Endothelial cell (in vitro differentiated cells): ENCODE measurements at regions not wholly inside any gene's neighbourhood (a gene's known extent, or its start where the extent isn't known, plus 50 kb on each side); places are given as distances from the start of the nearest gene placed in this dataset.

Experiments used
- DNase-seq: peaks from one replicate; pipeline ENCODE4 v3.0.0; 2021; ENCODE audit warnings: low spot score
- H3K27ac Mint-ChIP-seq: one replicate; pipeline ENCODE4 v1.8.0; 2021; ENCODE audit warnings: mixed read lengths, inconsistent platforms; ENCODE audit not compliant: unreplicated experiment
- H3K27me3 Mint-ChIP-seq: one replicate; pipeline ENCODE4 v1.8.0; 2021; ENCODE audit warnings: mild to moderate bottlenecking, moderate library complexity, mixed read lengths, inconsistent platforms; ENCODE audit not compliant: unreplicated experiment
- H3K36me3 Mint-ChIP-seq: one replicate; pipeline ENCODE4 v1.8.0; 2021; ENCODE audit warnings: mild to moderate bottlenecking, low read depth, mixed read lengths, inconsistent platforms; ENCODE audit not compliant: unreplicated experiment
- H3K4me1 Mint-ChIP-seq: one replicate; pipeline ENCODE4 v1.8.0; 2021; ENCODE audit warnings: mild to moderate bottlenecking, mixed read lengths, inconsistent platforms; ENCODE audit not compliant: unreplicated experiment
- H3K4me3 Mint-ChIP-seq: one replicate; pipeline ENCODE4 v1.8.0; 2021; ENCODE audit warnings: mild to moderate bottlenecking, mixed read lengths, inconsistent platforms; ENCODE audit not compliant: unreplicated experiment
- H3K9me3 Mint-ChIP-seq: one replicate; pipeline ENCODE4 v1.8.0; 2021; ENCODE audit warnings: mixed read lengths, inconsistent platforms; ENCODE audit not compliant: unreplicated experiment
- TF ChIP-seq, protein P1 (sequence below): fragments of 200-600 bp; sonication (generic); IDR thresholded peaks from one replicate; pipeline ENCODE4 v1.5.0; 2021; ENCODE audit warnings: antibody characterized with exemption; ENCODE audit not compliant: unreplicated experiment

DNA sequence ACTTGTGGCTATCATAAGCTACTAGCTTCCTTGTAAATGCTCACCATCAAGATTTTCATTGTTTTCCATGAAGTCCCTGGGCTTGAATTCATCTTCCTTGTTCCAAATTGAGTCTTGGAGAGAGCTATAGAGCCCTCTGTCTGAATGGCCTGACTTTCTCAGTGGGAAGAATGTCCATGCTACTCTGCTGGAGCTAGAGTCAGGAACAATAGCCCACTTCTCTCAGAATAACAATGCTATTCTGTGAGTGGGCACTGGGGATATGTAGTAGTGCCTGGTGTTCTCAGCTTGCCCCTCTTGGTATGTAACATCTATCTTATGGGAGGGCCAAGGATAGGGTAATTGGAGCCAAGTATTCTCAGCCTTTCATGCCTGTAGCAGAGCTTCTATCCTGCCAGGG is 127.6 kb upstream of the TRHDE start:
- no peak overlapping the region for H3K4me3 Mint-ChIP-seq
- DNase-seq: no peak
- no peaks in the 10 kb centered on the region for H3K36me3 Mint-ChIP-seq
- H3K27me3 Mint-ChIP-seq: peaks cover 2% of the 10 kb centered on the region
- H3K4me1 Mint-ChIP-seq: no peaks in the 10 kb centered on the region
- H3K27ac Mint-ChIP-seq: no peak overlapping the region
- H3K9me3 Mint-ChIP-seq: peaks cover 8% of the 10 kb centered on the region
- TF ChIP-seq, protein P1, sequence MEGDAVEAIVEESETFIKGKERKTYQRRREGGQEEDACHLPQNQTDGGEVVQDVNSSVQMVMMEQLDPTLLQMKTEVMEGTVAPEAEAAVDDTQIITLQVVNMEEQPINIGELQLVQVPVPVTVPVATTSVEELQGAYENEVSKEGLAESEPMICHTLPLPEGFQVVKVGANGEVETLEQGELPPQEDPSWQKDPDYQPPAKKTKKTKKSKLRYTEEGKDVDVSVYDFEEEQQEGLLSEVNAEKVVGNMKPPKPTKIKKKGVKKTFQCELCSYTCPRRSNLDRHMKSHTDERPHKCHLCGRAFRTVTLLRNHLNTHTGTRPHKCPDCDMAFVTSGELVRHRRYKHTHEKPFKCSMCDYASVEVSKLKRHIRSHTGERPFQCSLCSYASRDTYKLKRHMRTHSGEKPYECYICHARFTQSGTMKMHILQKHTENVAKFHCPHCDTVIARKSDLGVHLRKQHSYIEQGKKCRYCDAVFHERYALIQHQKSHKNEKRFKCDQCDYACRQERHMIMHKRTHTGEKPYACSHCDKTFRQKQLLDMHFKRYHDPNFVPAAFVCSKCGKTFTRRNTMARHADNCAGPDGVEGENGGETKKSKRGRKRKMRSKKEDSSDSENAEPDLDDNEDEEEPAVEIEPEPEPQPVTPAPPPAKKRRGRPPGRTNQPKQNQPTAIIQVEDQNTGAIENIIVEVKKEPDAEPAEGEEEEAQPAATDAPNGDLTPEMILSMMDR: no peak

DNA sequence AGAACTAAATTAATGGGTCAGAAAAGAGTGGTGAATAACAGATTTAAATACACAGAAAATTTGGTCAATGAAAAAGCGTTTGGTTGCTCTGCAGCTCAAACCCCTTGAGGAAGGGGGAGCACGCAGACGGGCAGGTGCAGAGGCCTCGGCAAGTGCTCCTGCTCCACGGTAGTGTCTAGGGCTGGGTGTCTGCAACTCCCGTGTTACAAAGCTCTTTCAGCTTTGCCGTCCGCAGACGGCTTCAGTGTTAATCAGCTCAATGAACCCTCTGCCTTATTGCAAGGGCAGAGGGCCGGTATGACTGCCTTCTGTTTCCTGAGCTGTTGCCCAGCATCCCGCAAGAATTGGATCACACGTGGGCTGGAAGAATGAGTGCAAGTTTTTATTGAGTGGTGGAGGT is 125.7 kb upstream of the TRHDE start:
- TF ChIP-seq, protein P1: no peak
- no peak overlapping the region for H3K27ac Mint-ChIP-seq
- peaks cover 1% of the 10 kb centered on the region for H3K27me3 Mint-ChIP-seq
- H3K36me3 Mint-ChIP-seq: no peaks in the 10 kb centered on the region
- H3K4me1 Mint-ChIP-seq: no peaks in the 10 kb centered on the region
- H3K9me3 Mint-ChIP-seq: peaks cover 8% of the 10 kb centered on the region
- DNase-seq: no peak
- no peak overlapping the region for H3K4me3 Mint-ChIP-seq

DNA sequence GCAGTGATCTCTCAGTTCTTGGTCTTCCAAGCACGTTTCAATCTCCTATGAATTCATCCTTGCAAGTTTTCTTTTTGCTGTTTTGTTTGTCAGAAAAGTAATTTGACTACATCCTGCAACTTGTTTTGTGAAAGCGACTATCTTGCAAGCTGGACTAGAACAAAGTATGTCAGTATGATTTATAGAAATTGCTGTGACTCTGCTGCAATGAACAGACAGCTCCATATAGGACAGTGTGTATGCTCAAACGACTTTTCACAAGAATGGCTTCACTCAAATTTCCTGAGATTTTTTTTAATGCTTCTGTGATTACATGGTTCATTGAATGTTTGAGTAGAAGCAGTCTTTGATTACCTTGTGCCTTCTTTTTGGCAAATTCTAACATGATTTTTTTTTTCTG is 123.5 kb upstream of the TRHDE start:
- TF ChIP-seq, protein P1: no peak
- no peak overlapping the region for H3K27ac Mint-ChIP-seq
- H3K9me3 Mint-ChIP-seq: peaks cover under 1% of the 10 kb centered on the region
- DNase-seq: no peak
- H3K4me3 Mint-ChIP-seq: no peak overlapping the region
- no peaks in the 10 kb centered on the region for H3K4me1 Mint-ChIP-seq
- no peaks in the 10 kb centered on the region for H3K36me3 Mint-ChIP-seq
- H3K27me3 Mint-ChIP-seq: no peaks in the 10 kb centered on the region

DNA sequence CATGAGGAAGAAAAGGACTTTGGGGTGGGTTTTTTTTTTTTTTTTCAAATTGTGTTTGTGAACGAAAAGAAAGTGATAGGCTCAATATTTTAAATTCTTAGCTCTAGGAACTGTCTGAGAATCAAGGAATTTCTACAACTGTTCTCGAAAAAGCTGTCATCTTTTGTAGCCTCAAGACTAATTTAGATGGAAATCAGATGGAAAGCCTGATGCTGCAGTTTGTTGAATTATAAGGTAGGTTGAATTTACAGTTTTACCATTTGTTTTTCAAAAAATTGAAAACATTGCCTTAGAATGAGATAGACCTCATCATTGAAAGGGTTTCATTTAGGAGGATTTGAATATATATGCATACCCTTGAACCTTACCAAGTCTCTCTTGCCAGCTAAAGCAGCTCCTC is 109.3 kb upstream of the TRHDE start:
- Mint-ChIP-seq H3K36me3 (no peaks in the 10 kb centered on the region), H3K4me1 (no peaks in the 10 kb centered on the region), H3K9me3 (no peaks in the 10 kb centered on the region), H3K27ac (no peak overlapping the region), H3K4me3 (no peak overlapping the region), H3K27me3 (no peaks in the 10 kb centered on the region)
- TF ChIP-seq, protein P1: no peak
- DNase-seq: no peak

DNA sequence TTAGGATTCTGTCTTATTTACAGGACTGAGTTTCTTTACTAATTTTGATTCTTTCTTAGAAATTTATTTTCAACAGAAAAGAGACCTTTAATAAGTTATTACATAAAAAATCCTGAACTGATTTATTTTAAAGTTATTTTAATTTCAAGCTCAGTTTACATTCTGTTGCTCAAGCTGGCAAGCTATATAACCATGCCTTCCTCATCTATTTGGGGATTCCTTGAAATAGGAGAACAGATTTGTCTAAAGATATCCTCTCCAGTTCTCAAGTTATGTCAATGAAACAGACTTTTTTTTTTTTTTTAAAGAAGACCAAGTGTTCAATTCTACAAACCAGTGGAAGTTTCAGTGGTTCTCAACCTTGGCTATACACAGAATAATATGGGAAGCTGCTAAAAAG is 103.3 kb upstream of the TRHDE start:
- DNase-seq: no peak
- H3K9me3 Mint-ChIP-seq: no peaks in the 10 kb centered on the region
- no peaks in the 10 kb centered on the region for H3K4me1 Mint-ChIP-seq
- H3K4me3 Mint-ChIP-seq: no peak overlapping the region
- H3K27me3 Mint-ChIP-seq: no peaks in the 10 kb centered on the region
- TF ChIP-seq, protein P1: no peak
- no peaks in the 10 kb centered on the region for H3K36me3 Mint-ChIP-seq
- no peak overlapping the region for H3K27ac Mint-ChIP-seq
